ENCODE measurements at regions not wholly inside any gene's neighbourhood (a gene's known extent, or its start where the extent isn't known, plus 50 kb on each side); places are given as distances from the start of the nearest gene placed in this dataset.

DNA sequence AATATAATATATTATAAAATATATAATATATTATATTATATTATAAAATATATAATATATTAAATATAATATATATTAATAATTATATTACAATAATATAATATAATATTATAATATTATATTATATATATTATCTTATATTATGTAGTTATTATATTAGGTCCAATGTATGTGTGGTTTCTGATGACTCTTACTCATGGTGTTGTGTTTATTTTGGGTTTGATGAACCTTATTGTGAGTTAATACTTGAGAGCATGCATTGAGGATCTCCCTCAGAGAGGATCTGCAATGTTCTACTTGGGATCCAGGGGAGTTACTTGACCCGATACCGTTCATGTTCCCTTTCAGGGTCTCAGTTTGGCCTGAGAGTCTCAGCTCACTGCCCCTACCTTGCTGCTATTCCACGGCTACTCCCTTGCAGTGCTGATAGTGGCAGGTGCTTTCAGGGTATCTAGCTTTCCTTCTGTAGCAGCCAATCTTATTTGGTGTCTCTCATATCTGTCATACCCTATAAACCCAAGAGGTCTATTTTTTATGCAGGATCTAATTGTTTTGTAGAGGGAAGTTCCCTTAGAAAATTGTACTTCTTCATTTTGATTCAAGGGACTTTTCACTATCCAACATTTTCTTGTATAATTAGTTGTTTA is 89.1 kb upstream of the ZDHHC17 start:
- TF ChIP-seq POLR2AphosphoS5 (IDR thresholded peaks at IDR 0.05): no peak
- TF ChIP-seq, protein P1, sequence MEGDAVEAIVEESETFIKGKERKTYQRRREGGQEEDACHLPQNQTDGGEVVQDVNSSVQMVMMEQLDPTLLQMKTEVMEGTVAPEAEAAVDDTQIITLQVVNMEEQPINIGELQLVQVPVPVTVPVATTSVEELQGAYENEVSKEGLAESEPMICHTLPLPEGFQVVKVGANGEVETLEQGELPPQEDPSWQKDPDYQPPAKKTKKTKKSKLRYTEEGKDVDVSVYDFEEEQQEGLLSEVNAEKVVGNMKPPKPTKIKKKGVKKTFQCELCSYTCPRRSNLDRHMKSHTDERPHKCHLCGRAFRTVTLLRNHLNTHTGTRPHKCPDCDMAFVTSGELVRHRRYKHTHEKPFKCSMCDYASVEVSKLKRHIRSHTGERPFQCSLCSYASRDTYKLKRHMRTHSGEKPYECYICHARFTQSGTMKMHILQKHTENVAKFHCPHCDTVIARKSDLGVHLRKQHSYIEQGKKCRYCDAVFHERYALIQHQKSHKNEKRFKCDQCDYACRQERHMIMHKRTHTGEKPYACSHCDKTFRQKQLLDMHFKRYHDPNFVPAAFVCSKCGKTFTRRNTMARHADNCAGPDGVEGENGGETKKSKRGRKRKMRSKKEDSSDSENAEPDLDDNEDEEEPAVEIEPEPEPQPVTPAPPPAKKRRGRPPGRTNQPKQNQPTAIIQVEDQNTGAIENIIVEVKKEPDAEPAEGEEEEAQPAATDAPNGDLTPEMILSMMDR (IDR thresholded peaks at IDR 0.05 in 8 of 11, conservative IDR thresholded peaks at IDR 0.05 in 3 of 11): no peak
- no peak for TF ChIP-seq POLR2A (IDR thresholded peaks at IDR 0.05)

All from spleen (tissue), 7 donors.